Thyroid gland (tissue), 4 donors: ENCODE measurements at regions not wholly inside any gene's neighbourhood (a gene's known extent, or its start where the extent isn't known, plus 50 kb on each side); places are given as distances from the start of the nearest gene placed in this dataset.
"Not testable (repeated sequence)": the region's sequence is repeated elsewhere in the genome, so short reads cannot be mapped to it uniquely, and the experiment has no call there.

ENCODE experiments used
- POLR2A ChIP-seq, 2 donors: fragments of 450-650 bp; IDR thresholded peaks; one replicate each; pipeline ENCODE4 v1.6.1; 2017; ENCODE audit warnings: antibody characterized with exemption in 2 of 2, mild to moderate bottlenecking in 2 of 2, moderate library complexity in 1 of 2
- TF ChIP-seq, protein P1 (sequence below), 6 experiments: fragments of 200-600 bp in 3 of 6; fragments of 450-650 bp in 3 of 6; sonication (generic) in 3 of 6; IDR thresholded peaks; one replicate each; pipeline ENCODE4 v1.5.1; 2016 to 2019; ENCODE audit warnings: antibody characterized with exemption in 6 of 6, mild to moderate bottlenecking in 2 of 6, inconsistent platforms in 1 of 6, moderate library complexity in 1 of 6

- TF ChIP-seq, protein P1, sequence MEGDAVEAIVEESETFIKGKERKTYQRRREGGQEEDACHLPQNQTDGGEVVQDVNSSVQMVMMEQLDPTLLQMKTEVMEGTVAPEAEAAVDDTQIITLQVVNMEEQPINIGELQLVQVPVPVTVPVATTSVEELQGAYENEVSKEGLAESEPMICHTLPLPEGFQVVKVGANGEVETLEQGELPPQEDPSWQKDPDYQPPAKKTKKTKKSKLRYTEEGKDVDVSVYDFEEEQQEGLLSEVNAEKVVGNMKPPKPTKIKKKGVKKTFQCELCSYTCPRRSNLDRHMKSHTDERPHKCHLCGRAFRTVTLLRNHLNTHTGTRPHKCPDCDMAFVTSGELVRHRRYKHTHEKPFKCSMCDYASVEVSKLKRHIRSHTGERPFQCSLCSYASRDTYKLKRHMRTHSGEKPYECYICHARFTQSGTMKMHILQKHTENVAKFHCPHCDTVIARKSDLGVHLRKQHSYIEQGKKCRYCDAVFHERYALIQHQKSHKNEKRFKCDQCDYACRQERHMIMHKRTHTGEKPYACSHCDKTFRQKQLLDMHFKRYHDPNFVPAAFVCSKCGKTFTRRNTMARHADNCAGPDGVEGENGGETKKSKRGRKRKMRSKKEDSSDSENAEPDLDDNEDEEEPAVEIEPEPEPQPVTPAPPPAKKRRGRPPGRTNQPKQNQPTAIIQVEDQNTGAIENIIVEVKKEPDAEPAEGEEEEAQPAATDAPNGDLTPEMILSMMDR (IDR thresholded peaks at IDR 0.05), result not testable (repeated sequence)
- not testable (repeated sequence) for TF ChIP-seq POLR2A (IDR thresholded peaks at IDR 0.05)
Measured at GRCh38 chr13:18706538-18706937, 475.1 kb downstream of the TUBA3C start.
